ENCODE measurements at regions not wholly inside any gene's neighbourhood (a gene's known extent, or its start where the extent isn't known, plus 50 kb on each side); places are given as distances from the start of the nearest gene placed in this dataset.
A peak's percentile ranks its signal among the peaks of the same experiment; 100 is the strongest.

GRCh38 chr11:95575517-95575916 lies 214.1 kb downstream of the FAM76B start:
- TF ChIP-seq, protein P1, sequence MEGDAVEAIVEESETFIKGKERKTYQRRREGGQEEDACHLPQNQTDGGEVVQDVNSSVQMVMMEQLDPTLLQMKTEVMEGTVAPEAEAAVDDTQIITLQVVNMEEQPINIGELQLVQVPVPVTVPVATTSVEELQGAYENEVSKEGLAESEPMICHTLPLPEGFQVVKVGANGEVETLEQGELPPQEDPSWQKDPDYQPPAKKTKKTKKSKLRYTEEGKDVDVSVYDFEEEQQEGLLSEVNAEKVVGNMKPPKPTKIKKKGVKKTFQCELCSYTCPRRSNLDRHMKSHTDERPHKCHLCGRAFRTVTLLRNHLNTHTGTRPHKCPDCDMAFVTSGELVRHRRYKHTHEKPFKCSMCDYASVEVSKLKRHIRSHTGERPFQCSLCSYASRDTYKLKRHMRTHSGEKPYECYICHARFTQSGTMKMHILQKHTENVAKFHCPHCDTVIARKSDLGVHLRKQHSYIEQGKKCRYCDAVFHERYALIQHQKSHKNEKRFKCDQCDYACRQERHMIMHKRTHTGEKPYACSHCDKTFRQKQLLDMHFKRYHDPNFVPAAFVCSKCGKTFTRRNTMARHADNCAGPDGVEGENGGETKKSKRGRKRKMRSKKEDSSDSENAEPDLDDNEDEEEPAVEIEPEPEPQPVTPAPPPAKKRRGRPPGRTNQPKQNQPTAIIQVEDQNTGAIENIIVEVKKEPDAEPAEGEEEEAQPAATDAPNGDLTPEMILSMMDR (IDR thresholded peaks at IDR 0.05; ENCODE audit: unreplicated experiment): no peak
- no peaks in the 10 kb centered on the region for H3K27me3 Mint-ChIP-seq (ENCODE audit: low read depth)
- peaks cover 20% of the 10 kb centered on the region for H3K4me1 Mint-ChIP-seq
- DNase-seq (ENCODE audit: low spot score in 2 of 2, unreplicated experiment in 2 of 2): no peak
- H3K36me3 Mint-ChIP-seq: no peaks in the 10 kb centered on the region
- peaks cover 5% of the 10 kb centered on the region for H3K9me3 Mint-ChIP-seq
- no peak overlapping the region for H3K27ac Mint-ChIP-seq
- no peak overlapping the region for H3K4me3 Mint-ChIP-seq

- H3K27me3 Mint-ChIP-seq (ENCODE audit: low read depth): no peaks in the 10 kb centered on the region
- no peak overlapping the region for H3K4me3 Mint-ChIP-seq
- peaks cover 15% of the 10 kb centered on the region for H3K9me3 Mint-ChIP-seq
- no peak for DNase-seq (ENCODE audit: low spot score in 2 of 2, unreplicated experiment in 2 of 2)
- no peak overlapping the region for H3K27ac Mint-ChIP-seq
- peaks cover 12% of the 10 kb centered on the region for H3K36me3 Mint-ChIP-seq
- H3K4me1 Mint-ChIP-seq: peaks cover 30% of the 10 kb centered on the region
- TF ChIP-seq, protein P1 (IDR thresholded peaks at IDR 0.05; ENCODE audit: unreplicated experiment): no peak
Measured at GRCh38 chr11:95571718-95572260, 217.8 kb downstream of the FAM76B start.

GRCh38 chr11:95570845-95571244 lies 218.7 kb downstream of the FAM76B start:
- Mint-ChIP-seq H3K4me3 (no peak overlapping the region), H3K4me1 (peaks cover 29% of the 10 kb centered on the region), H3K9me3 (peaks cover 15% of the 10 kb centered on the region), H3K27ac (no peak overlapping the region), H3K27me3 (ENCODE audit: low read depth) (no peaks in the 10 kb centered on the region), H3K36me3 (peaks cover 12% of the 10 kb centered on the region)
- no peak for DNase-seq (ENCODE audit: low spot score in 2 of 2, unreplicated experiment in 2 of 2)
- TF ChIP-seq, protein P1 (IDR thresholded peaks at IDR 0.05; ENCODE audit: unreplicated experiment): no peak

DNA sequence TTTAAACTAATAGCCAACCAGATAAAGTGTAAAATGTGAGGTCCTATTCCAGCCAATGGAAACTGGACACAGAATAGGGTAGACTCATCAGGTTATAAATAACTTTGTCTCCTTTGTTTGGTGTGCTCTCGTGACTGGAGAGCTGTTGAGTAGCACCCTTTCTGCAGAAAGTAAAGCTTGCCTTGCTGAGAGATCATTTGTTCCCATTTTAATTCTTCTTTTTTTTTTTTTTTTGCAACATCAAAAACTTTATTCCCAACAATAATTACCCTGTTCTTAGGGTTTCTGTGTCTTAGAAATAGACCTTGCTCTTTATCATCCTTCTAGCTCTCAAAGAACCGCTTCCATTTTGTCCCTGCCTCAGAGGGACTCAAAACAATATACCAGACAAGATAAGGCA lies 220.4 kb downstream of the FAM76B start:
- H3K27me3 Mint-ChIP-seq (ENCODE audit: low read depth): no peaks in the 10 kb centered on the region
- TF ChIP-seq, protein P1 (IDR thresholded peaks at IDR 0.05; ENCODE audit: unreplicated experiment): no peak

DNA sequence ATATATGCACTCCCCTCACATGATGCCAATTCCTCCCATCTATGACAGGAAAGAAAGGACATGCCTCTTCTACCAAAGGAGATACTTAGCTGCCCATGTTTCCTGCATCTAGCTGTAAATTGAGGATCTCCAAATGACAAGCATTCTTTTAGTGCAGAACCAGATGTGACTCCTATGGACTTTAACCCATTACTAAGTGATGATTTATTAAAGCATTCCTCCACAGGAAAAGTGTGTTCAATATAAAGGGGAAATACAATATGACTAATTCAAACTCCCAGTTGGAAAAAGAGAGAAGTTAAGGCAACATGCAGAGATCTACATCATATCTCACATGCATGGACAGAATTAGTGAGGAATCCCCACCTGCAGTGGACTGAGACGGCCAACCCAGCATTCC lies 221.3 kb downstream of the FAM76B start:
- Mint-ChIP-seq H3K27me3 (ENCODE audit: low read depth) (no peaks in the 10 kb centered on the region), H3K4me1 (peaks cover 46% of the 10 kb centered on the region), H3K9me3 (peaks cover 15% of the 10 kb centered on the region), H3K27ac (no peak overlapping the region), H3K4me3 (no peak overlapping the region), H3K36me3 (peaks cover 12% of the 10 kb centered on the region)
- TF ChIP-seq, protein P1 (IDR thresholded peaks at IDR 0.05; ENCODE audit: unreplicated experiment): no peak
- DNase-seq (ENCODE audit: low spot score in 2 of 2, unreplicated experiment in 2 of 2): no peak

More for the DNA sequence above, 220.4 kb downstream of the FAM76B start:
- peaks cover 40% of the 10 kb centered on the region for H3K4me1 Mint-ChIP-seq
- H3K27ac Mint-ChIP-seq: no peak overlapping the region
- H3K36me3 Mint-ChIP-seq: peaks cover 12% of the 10 kb centered on the region
- no peak overlapping the region for H3K4me3 Mint-ChIP-seq
- DNase-seq (ENCODE audit: low spot score in 2 of 2, unreplicated experiment in 2 of 2): no peak
- H3K9me3 Mint-ChIP-seq: peaks cover 15% of the 10 kb centered on the region

- Mint-ChIP-seq H3K27ac (peak overlapping the region; percentile 62), H3K9me3 (peaks cover 15% of the 10 kb centered on the region), H3K27me3 (ENCODE audit: low read depth) (no peaks in the 10 kb centered on the region), H3K36me3 (peaks cover 12% of the 10 kb centered on the region), H3K4me1 (peaks cover 50% of the 10 kb centered on the region), H3K4me3 (no peak overlapping the region)
- DNase-seq (ENCODE audit: low spot score in 2 of 2, unreplicated experiment in 2 of 2): no peak
- TF ChIP-seq, protein P1 (IDR thresholded peaks at IDR 0.05; ENCODE audit: unreplicated experiment): no peak
Measured at GRCh38 chr11:95567685-95568084, 221.9 kb downstream of the FAM76B start.
